Inferior parietal cortex (tissue), 1 donor: ENCODE measurements at regions not wholly inside any gene's neighbourhood (a gene's known extent, or its start where the extent isn't known, plus 50 kb on each side); places are given as distances from the start of the nearest gene placed in this dataset.
A peak's percentile ranks its signal among the peaks of the same experiment; 100 is the strongest.
"Not testable (repeated sequence)": the region's sequence is repeated elsewhere in the genome, so short reads cannot be mapped to it uniquely, and the experiment has no call there.

ENCODE experiments used
- DNase-seq: peaks from one replicate; pipeline ENCODE4 v3.0.0-alpha.2; 2016; ENCODE audit errors: extremely low spot score

DNA sequence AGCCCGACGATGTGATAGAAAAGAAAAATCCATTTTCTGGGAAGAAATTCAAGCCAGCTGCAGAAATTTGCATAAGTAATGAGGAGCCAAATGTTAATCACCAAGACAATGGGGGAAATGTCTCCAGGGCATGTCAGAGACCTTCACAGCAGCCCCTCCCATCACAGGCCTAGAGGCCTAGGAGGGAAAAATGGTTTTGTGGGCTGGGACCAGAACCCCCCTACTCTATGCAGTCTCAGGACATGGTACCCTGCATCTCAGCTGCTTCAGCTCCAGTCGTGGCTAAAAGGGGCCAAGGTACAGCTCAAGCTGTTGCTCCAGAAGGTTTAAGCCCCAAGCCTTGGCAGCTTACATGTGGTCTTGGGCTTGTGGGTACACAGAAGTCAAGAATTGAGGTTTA lies 155.5 kb upstream of the FOXQ1 start:
- DNase-seq, result not testable (repeated sequence)

DNA sequence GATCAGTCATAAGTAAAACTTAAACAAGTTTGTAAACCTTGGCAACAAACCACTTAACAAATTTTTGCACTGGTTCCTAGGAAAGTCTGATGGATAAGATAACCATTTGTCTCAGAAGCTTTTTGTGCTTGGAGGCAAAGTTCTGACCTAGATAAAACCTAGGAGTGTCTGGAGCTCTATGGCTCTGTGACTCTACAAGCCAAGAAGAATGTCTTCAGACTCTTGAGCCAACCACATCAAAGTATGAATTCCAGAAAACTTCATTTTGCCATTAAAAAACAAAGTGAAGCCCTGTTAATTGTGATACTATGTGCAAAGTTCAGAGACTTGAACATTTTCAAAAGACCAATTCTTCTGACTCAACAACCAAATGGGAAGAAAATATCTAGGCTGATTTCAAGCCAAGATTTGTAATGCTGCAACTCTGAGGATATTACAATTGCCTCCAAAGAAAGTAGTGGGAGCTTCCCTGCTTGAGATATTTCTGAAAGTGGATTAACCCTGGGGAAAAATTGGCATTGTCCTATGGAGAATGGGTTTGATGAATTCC lies 158.1 kb upstream of the FOXQ1 start:
- no peak for DNase-seq

DNA sequence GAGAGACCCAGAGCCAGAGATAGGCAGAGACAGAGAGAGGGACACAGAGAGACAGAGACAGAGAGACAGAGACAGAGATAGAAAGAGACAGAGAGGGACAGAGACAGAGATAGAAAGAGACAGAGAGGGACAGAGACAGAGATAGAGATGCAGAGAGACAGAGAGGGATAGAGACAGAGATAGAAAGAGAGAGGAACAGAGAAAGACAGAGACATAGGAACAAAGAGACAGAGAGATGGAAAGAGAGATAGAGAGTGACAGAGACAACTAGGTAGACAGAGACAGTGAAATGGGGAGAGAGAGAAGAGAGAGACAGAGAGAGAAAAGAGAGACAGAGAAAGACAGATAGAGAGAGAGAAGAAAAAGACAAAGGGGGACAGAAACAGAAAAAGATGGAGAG lies 165.4 kb upstream of the FOXQ1 start:
- DNase-seq, result no peak

DNA sequence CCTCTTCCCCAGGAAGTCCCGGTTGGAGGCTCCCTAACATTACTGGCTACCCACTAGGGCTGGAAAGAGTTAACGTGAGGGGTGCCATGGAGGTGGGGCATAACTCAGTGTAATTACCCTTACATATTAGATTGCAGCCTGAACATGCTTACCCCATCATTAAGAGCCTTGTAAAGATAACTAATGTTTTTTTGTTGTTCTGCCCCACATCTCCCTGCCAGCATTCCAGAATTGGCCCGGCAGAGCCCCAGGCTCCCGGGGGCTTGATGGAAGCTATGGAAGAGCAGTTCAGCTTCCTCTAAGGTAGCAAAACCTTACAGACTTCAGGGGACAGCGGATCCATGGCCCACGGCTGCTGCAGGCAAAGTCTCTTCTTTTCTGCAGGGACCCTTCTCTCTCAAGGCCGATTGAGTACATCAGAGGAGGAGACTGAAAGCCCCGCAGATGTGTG lies 166.1 kb upstream of the FOXQ1 start:
- DNase-seq, result no peak

DNA sequence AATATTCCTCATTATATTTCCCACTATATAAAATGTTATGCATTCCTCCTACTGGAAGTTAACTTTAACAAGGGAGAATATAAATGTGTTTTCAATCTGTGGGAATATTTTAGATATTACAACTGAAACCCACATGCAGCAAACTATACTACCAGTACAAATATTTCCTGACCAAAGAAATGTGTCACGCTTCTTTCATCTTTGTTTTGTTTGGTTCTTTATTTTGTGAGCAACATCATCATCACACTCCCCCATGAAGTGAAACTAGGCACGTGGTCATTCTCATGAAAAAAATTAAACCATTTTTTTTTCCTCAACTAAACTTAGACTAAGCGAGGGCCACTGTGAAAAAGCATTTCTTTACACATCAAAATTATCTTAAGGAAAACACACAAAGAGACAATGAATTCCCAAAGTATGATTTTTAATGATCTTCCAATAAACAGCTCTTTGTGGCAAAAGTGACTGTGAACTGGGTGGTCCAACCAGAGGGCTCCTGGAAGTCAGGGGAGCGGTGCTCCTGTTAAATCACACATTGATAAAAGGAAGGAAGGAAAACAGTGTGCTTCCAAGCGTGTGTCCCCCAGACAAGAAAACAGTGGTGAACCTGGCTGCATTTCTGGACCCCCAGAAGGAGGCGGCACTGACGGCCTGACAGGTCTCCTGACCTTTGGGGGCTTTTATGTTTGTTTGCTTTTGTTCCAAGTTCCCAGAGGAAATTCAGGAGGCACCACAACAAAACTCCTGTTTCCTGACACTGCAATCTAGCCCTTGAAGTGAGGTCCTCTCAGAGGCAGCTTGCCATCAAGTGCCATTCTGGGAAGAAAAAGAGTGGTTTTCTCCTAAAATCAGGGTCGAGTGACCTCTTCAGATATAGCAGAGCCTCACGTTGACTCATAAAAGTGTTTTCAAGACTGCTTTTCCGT lies 166.8 kb upstream of the FOXQ1 start:
- DNase-seq, result no peak

DNA sequence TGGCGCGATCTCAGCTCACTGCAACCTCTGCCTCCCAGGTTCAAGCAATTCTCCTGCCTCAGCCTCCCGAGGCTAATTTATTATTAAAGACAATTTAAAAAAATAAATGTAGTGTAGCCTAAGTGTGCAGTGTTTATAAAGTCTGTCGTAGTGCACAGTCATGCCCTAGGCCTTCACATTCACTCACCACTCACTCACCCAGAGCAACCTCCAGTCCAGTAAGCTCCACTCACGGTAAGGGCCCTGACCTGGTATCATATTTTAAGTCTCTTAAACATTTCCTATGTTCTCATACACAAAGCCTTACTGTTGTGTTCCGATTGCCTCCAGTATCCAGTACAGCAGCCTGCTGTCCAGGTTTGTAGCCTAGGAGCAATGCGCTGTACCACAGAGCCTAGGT lies 168.2 kb upstream of the FOXQ1 start:
- DNase-seq, result no peak

DNA sequence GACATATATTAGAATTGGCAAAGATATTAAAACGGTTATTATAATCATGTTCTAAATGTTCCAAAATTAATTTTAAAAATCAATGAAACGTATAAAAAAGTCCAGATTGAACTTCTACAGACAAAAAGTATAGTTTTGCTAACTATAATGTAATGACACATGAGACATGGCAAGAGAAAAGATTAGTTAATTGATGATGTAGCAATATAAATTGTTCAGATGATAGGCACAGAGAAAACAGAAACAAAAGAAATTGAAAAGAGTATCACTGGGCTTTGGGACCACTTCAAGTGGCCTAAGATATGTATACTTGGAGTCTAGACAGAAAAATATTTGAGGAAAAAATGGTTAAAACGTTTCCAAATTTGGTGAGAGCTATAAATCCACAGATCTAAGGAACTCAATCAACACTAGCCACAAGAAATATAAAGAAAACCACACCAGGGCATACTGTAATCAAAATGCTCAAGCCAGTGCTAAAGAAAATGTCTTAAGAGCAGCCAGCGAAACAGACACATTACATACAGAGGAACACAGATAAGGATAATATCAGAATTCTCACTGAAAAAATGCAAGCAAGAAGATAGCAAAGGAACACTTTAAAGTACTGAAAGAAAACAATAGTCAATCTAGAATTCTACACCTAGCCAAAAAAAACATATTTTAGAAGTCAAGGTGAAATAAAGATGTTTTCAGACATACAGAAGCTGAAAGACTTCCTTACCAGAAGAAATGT lies 172.6 kb upstream of the FOXQ1 start:
- no peak for DNase-seq

DNA sequence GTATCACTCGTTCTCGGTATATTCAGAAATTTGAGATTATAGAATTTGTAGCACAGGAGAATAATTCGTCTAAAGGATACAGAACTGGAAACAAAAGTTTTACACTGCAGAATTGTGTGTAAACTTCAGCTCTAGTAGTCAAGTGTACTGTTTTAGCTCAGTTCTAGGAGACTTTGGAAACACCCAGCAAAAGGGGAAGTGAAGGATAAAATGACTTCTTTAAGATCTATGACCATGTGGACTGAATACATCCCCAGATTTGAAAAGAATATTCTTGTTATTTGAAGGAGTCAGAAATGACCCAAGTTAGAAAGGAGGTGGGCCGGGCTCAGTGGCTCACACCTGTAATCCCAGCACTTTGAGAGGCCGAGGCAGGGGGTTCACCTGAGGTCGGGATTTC lies 174.0 kb upstream of the FOXQ1 start:
- no peak for DNase-seq

DNA sequence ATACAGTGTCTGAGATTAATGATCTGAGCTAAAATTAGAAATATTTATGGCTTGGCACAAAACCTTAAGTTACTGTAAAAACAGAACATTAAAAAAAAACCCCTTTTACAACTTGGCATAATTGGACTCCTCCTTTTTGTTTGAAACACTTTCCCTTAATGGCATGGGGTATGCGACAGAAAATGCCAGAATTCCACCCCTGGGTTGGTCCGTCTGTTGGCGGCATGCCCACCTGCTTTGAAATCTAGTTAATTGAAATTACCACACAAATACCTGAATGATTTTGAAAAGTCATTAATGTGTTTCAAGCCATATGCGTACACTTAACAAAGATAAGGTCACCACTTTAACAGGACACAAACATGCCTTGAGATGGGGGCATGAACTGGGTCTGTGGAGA lies 175.1 kb upstream of the FOXQ1 start:
- no peak for DNase-seq

DNA sequence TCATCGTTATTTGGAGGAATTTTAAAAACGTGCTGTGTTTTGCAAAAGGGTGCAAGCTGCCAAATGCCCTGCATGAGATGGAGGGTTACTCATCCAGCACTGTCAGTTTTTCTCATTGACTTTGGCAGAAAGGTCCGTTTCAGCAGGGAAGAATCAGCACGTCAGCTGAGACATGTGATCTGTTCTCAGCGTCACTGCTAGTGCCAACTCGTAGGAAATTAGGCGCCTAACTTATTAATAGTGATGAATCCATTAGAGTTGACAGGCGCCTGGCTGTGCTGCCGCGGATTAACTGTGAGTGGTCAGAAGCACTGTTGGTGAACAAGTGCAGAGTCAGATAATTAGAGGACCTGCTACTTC lies 175.5 kb upstream of the FOXQ1 start:
- peak; percentile 43 for DNase-seq

DNA sequence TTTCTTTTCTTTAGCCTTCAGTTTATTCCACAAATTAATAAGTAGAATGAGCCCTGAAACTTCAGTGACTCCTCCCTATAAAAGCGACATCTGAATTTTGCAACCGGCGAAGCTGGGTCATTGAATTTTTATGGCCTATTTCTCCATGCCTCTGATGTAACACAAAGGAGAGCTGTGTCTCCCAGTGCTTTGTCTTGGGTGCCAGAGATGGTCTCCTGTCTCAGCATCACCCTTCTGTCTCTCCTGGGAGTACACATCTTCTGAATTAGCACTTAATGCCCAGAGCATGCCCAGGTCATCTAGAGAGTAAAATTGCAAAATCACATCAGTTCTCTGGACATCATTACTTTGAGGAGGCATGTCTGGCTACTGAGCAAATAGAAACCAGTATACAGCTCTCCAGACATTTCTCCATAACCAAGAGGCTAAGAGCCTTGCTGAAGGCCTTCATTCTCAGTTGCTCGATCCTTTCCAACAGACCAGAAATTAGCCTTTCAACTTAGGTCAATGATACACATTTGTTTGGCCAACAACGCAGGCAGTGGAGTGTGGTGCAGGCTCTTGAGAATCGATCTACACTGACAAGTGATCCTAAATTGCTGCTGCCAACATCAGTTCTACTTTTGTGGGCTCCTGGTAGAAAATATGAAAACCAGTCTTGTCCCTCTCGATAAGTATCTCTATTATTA lies 176.0 kb upstream of the FOXQ1 start:
- DNase-seq, result no peak

DNA sequence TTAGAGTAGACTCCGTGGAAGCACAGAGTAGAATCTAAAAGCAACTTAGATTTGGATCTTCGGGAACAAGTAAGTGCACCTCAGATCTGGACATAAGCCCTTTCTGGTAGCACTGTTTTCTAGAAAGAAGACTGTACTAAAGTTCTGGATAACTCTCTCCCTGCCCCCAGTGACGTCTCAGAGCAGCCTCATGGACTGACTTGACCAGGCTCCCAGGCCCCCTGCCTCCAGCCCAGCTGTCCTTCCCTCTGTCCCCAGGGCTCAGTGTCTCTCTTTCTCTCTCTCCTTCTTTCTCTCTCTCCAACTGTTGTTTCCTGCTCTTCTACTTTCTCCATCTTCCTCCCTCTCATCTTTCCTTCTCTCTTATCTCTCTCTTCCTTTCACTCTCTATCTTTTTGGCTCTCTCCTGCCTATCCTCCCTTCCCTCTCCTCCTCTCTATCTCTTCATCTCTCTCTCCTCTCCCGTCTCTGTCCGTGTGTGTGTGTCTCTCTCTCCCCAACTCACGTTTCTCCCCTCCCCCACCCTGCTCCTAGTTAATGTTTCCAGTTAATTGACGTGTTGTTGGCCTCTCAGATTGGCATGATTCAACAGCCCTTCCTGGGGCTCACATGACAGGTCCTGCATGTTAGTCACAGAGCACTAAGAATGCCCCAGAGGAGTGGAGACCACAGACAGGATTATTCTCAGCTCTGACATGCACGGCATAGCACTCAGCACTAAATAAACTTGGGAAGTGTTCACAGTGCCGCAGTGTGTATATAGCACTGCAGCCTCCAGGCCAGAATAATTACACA lies 180.4 kb upstream of the FOXQ1 start:
- DNase-seq, result no peak

DNA sequence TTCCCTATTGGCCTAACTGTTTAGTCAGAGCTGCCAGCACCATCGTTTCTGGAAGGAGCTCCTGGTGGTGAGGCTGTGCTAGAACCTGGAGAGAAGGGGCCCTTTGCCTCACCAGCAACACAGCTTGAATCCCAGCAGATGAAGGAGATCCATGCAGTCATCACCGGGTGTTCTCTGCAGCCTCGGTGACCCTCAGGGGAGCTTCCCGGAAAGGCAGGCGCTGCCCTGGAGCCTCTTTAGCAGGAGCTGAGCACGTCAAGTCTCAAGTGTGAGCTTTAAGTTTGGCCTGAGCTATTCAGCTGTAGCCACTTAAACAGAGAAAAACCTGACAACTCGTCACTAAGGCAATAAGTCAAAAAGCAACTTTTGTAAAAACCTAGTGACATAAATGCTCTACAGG lies 181.2 kb upstream of the FOXQ1 start:
- no peak for DNase-seq

DNA sequence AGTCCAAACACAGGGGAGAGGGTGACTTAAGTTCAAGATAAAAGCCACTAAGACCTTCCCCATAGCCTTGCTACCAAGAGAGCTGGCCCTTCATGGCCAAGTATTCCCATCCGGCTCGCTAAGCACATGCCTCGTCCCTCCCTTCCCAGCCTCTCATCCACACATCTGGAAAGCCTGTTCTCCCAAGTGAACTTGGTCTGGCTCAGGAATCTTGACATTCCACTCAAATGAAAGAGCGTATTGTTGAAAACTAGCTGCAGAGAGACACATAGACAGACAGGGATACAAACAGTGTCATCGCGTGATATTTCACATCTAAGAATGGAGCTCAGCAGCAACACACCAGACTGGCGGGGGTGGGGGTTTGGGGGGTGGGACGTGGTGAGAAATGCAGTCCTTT lies 182.8 kb upstream of the FOXQ1 start:
- DNase-seq, result no peak

DNA sequence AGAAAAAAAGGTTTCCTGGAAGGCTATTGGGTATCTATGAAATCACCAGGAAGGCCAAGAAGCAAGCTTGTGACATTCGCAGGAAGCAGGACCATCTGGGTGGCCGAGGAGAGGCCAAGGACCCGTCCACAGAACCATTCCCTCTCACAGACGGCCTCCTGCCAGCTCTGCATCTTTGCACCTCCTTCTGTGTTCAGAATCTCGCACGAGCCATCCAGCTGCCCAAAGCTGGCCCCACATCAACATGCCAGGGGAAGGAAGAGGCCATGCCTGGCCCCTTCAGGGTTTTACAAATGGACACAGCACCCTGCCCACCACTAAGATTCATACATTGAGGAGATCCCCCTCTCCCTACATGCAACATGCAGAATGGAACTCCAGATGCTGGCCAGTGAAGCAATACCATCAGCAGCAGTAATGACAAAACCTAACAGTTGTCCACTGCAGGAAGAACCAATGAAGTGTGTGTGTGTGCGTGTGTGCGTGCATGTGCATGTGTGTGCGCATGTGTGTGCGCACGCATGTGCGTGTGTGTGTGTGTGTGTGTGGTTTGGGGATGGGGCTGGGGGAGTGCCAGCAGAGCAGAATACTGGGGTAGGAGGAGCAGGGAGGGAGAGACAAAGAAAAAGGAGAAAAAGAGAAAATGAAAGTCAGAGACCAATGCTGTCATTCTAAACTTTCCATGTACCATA lies 184.2 kb upstream of the FOXQ1 start:
- DNase-seq, result no peak

DNA sequence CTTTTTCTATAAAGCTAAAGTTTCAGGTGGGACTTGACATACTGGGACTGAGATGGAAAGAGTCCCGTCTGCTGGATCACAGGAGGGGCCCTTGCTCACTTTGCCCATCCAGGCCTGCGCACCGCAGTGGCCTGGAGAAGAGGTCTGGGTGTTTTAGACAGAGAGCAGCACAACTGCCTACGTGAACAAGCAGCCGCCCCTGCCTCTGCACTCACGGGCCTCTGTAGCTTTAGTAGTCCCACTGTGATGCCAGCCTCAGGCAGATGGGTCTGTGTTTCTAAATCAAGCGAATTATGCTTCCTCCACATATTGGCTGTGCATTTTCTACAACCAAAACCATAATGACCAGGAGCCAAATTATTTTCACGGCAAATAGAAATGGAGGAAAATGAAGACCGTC lies 184.8 kb upstream of the FOXQ1 start:
- no peak for DNase-seq

DNA sequence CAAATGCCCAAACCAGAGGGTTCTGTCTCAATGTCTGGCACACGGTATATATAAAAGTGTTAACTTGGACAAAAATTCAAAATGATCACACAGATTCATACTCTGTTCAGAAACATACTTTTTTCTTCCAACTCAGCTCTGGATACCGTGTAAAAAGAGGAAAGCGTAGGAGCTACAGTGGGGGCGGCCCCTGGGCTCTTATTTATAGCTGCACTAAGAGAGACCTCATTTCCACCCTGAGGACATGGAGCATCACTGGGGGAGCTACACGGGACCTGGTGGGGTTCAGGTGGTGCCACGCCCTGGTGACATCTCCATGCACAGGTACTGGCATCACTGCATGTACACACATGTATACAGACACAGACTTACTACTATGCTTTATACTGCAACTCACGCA lies 185.9 kb upstream of the FOXQ1 start:
- DNase-seq, result no peak

DNA sequence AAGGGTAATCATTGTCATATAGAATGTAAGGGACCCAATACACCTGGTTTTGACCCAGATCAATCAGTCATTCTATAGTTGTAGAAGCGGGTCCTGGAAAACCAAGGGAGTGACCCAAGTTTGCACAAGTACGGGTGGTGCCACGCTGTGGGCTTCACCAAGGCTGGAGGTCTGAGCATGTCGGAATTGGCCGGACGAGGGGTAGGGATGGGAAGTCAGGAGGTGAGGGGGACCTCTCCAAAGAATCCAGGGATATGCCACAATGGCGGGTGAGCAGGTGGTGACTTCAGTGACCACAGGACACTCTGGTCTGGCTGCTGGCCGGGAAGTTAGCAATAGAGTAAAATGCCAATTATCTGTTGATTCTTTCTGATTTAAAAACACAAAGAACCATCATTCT lies 186.6 kb upstream of the FOXQ1 start:
- no peak for DNase-seq

DNA sequence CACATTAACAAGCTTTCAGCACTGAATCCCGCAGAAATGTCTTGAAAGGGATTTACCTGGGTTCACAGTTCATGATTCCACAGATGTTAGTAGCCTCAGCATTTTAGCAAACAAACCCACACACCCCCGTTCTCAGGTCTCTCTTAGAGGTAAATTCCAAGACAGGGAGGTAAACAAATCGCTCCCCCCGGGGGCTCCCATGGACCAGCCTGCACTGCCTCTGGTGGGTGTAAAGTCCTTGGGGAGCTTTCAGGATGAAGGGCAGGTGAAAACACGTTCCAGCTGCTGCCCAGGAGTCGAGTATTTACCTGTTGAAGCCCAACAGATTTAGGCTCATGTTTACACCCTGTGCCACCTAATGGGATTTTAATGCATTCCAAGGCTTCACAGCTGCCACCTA lies 187.0 kb upstream of the FOXQ1 start:
- DNase-seq, result no peak

DNA sequence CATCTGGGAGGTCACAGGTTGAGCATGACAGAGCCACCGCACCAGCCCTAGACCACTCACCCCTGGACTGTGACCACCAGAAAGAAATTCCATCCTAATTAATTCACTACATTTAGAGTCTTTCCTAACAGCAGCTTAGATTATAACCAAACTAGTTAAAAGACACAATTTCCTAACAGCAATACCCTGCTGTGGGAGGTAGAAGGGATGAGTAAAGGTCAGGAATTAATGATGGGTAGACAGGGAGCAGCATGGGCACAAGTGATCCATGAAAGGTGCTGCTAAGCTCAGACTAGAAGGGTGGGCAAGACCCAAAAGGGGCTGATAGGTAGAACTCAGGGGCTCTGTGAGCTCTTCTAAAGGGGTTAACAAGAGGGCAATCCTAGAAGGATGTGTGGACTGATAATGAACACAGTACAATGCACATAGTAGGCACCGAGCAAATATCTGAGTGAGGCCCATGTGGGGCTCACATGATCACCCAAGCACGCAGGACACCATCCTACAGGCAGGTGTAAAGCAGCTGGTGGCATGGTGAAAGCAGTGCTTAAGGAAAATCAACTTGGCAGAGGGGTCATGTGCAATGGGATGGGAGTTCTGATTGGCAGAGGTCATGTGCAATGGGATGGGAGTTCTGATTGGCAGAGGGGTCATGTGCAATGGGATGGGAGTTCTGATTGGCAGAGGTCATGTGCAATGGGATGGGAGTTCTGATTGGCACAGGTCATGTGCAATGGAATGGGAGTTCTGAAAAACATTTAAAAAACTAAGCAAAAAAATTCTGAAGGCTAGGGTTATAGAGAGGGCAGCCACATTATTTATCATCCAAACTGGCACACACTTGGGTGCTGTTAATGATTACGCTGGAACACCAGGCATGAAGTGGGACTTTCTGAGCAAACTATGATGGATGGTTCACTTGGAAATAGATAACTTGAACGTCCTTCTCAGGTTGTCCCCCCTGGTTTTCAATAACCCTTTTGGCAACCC lies 188.2 kb upstream of the FOXQ1 start:
- no peak for DNase-seq
